ENCODE measurements at regions not wholly inside any gene's neighbourhood (a gene's known extent, or its start where the extent isn't known, plus 50 kb on each side); places are given as distances from the start of the nearest gene placed in this dataset.
A peak's percentile ranks its signal among the peaks of the same experiment; 100 is the strongest.
"Not testable (repeated sequence)": the region's sequence is repeated elsewhere in the genome, so short reads cannot be mapped to it uniquely, and the experiment has no call there.

DNA sequence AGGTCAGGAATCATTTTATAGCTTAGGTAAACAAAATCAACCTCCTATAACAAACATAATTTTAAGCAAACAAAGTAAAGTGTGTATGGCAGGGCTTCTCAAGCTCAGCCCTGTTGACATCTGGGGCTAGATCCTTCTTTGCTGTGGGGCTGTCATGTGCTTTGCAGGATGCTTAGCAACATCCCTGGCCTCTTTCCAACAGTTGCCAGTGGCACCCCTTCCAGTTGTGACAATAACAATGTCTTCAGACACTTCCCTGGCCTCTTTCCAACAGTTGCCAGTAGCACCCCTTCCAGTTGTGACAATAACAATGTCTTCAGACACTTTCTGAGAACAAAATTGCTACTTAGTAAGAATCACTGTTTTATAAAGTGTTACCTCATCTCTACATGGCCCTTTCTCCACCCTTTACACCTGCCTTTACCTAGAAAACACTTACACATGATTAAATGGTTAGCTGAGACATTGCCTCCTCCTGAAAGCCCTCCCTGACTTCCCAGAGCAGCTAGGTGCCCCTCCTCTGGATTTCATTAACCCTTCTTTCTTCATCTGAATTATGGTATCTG lies 194.0 kb upstream of the LMCD1 start:
- Mint-ChIP-seq H3K27ac (no peak overlapping the region), H3K27me3 (no peaks in the 10 kb centered on the region), H3K9me3 (no peaks in the 10 kb centered on the region), H3K4me1 (ENCODE audit: low read depth) (no peaks in the 10 kb centered on the region), H3K4me3 (no peak overlapping the region), H3K36me3 (ENCODE audit: low read depth) (no peaks in the 10 kb centered on the region)
- no peak for DNase-seq

DNA sequence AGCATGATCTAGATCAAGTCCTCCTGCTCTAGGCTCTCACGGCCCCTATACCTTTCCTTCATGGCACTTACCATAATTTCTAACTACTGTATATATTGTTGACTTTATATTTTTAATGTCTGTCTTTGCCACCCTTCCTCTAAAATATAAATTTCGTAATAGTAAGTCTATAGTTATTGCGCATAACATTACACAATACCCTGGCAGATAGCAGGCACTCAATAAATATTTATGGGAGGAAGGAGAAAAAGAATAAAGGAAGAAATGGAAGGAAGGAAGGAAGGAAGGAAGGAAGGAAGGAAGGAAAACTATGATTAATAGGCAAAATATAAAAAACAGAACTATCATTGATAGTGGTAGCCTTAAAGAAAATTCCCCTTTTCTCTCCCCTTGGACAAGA lies 190.3 kb upstream of the LMCD1 start:
- H3K4me1 Mint-ChIP-seq (ENCODE audit: low read depth): no peaks in the 10 kb centered on the region
- DNase-seq: no peak
- H3K27me3 Mint-ChIP-seq: no peaks in the 10 kb centered on the region
- H3K36me3 Mint-ChIP-seq (ENCODE audit: low read depth): no peaks in the 10 kb centered on the region
- no peak overlapping the region for H3K4me3 Mint-ChIP-seq
- H3K9me3 Mint-ChIP-seq: no peaks in the 10 kb centered on the region
- no peak overlapping the region for H3K27ac Mint-ChIP-seq

DNA sequence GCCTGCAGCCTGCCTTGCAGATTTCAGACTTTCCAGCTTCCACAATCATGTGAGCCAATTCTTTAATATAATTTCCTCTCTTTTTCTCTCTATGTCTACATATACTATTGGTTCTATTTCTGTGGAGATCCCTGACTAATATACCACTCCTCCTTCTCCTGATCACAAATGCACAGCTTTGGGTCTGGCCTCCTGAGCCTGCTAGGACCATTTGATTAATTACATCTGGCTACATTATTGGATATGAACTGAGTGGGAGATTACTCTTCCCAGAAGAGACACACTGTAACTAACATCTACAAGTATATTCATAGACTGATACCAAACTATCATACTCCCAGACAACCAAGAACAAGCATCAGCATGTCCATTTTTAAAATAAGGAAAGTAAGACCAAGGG lies 188.9 kb upstream of the LMCD1 start:
- DNase-seq: no peak
- Mint-ChIP-seq H3K27ac (no peak overlapping the region), H3K27me3 (no peaks in the 10 kb centered on the region), H3K36me3 (ENCODE audit: low read depth) (no peaks in the 10 kb centered on the region), H3K9me3 (no peaks in the 10 kb centered on the region), H3K4me3 (no peak overlapping the region), H3K4me1 (ENCODE audit: low read depth) (no peaks in the 10 kb centered on the region)

DNA sequence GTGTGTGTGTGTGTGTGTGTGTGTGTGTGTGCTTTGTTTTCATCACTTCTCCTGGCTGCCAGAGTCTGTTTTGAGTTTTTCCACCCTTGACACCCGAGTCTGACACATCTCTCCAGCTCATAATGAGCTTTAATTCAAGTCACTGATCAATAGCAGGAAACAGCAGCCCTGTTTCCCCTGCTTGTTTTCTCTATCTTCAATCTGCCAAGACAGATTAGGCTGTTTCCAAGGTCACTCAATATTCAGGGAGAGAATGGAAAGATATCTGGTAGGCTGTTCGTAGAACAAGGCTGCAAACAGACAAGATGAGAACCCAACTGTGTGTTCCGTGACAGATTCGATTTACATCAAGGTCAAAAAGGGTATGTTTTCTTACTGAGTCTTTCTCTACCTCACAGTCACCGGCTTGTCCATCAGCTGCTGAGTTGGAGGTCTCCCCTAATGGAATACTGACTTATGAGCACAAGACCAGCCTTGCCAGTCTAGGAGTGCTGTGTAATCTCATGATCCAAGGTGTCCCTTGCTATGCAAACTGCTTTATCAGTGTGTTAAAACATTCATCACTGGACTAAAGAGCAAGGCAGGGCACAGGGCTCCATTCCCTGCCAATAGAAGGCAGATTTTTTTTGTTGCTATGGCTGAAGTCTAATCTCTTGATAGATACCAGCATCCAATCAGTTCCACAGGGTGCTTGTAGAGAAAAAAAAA lies 187.9 kb upstream of the LMCD1 start:
- Mint-ChIP-seq H3K36me3 (ENCODE audit: low read depth) (no peaks in the 10 kb centered on the region), H3K9me3 (no peaks in the 10 kb centered on the region), H3K27me3 (no peaks in the 10 kb centered on the region), H3K4me1 (ENCODE audit: low read depth) (no peaks in the 10 kb centered on the region), H3K4me3 (no peak overlapping the region), H3K27ac (no peak overlapping the region)
- DNase-seq: no peak

DNA sequence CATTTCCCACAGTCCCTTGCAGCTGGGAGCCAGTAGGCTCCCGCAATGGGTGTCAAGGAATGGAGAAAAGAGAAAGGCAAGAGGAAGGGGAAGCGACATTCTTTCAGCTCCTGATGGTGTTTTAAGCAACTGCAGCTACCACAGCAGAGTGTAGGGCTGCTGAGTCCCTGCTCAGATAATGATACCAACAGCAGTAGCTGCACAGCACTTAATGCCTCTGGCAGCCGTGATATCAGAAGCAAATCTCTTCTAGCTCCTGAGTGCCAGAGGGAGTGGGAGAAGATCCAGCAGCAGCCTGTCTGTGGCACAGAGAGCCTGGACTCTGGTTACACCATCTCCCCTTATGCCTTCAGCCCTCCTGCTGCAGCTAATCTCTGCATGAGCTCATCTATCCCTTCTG lies 186.1 kb upstream of the LMCD1 start:
- H3K9me3 Mint-ChIP-seq; H3K27ac Mint-ChIP-seq; H3K27me3 Mint-ChIP-seq; H3K36me3 Mint-ChIP-seq (ENCODE audit: low read depth); H3K4me1 Mint-ChIP-seq (ENCODE audit: low read depth); DNase-seq; H3K4me3 Mint-ChIP-seq: not testable (repeated sequence)

DNA sequence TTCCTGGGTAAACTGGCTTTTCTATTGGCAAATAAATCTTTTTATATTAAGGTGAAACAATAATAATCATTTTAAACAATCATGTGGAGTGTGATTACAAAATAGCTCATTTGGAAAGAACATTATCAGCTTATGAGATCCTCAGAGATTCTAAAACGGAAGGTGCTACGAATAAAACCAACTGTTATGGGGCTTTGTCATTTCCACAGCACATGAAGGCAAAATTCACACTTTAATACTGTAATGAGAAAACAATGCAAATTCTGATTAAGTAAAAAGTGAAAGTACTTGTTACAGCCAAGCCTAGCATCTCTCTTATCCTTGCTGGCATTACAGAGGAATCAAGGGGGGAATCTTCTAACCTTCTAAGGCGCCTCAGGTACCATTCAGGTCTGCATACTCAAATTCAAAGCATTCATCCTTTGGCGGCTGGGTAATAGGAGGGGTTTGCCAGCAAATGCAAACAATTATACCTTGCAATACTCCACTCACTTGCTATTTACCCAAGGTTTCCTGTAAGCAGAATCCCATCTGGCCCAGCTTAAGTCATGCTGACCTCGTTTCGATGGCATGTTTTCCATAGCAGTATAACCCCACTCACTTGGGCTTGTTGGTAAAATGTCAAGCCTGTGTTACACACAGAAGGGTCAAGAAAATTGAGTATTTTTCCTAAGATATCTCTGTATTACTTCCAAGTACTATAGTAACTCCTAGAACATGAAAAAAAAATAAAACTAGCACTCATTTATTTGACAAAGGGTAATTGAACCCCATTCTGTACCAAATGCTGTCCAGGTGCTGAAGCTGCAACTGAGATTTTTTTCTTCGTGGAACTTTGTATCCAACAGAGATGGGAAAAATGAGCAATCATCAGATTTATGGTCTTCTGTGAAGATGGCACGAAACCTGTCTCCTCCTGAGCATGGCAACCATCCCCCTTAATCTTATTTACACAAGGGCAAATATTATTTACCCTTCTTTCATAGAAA lies 183.7 kb upstream of the LMCD1 start:
- H3K4me1 Mint-ChIP-seq (ENCODE audit: low read depth): no peaks in the 10 kb centered on the region
- H3K27me3 Mint-ChIP-seq: no peaks in the 10 kb centered on the region
- no peak overlapping the region for H3K27ac Mint-ChIP-seq
- no peaks in the 10 kb centered on the region for H3K36me3 Mint-ChIP-seq (ENCODE audit: low read depth)
- no peak overlapping the region for H3K4me3 Mint-ChIP-seq
- no peaks in the 10 kb centered on the region for H3K9me3 Mint-ChIP-seq
- DNase-seq: no peak

DNA sequence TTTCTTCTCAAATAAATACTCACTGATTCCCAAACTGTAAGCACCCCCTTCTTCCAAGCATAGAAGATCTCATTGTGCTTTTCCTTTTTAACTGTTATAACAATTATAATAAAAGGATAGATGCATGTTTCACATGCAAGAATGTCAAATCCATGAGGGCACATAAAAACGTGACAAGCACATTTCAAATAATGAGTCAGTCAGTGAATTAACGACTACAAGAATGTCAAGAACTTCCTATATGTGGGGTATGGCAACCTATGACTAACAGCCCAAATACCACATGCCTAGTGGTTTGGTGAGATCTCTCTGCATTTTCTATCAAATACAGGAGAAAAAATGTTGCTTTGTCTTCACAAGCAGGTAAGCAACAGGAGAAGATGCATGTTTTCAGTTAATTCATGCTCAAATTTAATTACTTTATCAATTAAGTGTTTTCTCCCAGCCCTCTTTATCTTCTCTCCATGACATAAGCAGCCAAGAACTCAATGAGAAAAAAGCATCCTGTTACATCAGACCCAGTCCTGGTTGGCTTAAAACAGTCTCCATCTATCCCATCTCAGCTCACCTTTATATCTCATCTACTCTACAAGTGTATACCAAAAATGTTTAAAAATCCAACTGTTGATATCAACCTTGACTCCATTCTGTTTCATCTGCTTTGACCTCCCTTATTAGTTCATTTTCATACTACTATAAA lies 181.5 kb upstream of the LMCD1 start:
- no peak overlapping the region for H3K4me3 Mint-ChIP-seq
- H3K27ac Mint-ChIP-seq: no peak overlapping the region
- no peaks in the 10 kb centered on the region for H3K36me3 Mint-ChIP-seq (ENCODE audit: low read depth)
- no peaks in the 10 kb centered on the region for H3K27me3 Mint-ChIP-seq
- no peaks in the 10 kb centered on the region for H3K9me3 Mint-ChIP-seq
- no peak for DNase-seq
- H3K4me1 Mint-ChIP-seq (ENCODE audit: low read depth): peaks cover 4% of the 10 kb centered on the region

DNA sequence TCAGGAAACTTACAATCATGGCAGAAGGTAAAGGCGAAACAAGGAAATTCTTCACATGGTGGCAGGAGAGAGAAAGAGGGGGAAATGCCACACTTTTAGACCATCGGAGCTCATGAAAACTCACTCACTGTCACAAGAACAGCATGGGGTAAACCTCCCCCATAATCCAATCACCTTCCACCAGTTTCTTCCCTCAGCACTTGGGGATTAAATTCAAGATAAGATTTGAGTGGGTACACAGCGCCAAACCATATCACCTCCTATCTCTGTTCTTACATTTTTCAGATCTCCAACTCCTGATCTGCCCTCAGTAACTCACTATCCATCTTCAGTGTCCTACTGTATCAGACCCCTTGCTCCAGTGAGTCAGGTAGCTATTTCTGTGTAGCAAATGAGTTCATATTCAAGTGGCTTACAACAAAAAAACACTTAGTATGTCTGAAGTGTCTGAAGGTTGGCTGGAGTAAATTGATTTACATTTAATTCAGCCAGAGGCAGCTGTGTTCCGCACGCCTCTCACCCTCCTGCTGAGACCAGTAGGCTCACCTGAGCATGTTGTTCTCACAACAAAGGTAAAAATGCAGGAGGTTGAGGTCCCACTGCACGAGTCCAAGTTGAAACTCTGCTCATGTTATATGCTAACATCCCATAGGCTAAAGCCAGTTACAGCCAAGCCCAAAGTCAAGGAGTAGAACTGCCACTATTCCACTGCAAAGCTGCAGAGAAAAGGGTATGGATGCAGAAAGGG lies 180.7 kb upstream of the LMCD1 start:
- Mint-ChIP-seq H3K27me3 (no peaks in the 10 kb centered on the region), H3K9me3 (no peaks in the 10 kb centered on the region), H3K36me3 (ENCODE audit: low read depth) (no peaks in the 10 kb centered on the region), H3K4me1 (ENCODE audit: low read depth) (peaks cover 4% of the 10 kb centered on the region), H3K27ac (no peak overlapping the region), H3K4me3 (no peak overlapping the region)
- no peak for DNase-seq

DNA sequence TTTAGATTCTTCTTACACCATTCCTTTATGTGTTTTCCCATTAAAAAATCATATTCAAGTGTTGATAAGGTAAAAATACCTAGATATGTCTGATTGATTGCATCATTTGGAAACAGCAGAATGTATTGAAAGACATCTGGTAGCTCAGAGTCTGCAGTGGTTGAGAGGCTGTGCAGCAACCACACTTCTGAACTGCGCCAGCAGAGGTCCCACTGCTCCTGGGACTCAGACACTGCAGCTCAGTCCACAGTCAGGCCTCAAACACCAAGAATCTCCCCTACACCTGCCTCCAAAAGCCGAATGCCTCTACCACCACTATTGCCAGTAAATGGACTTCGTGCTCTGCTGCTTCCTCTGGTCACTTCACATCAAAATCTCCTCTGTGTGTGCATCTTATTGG lies 176.9 kb upstream of the LMCD1 start:
- DNase-seq: peak; percentile 40
- no peak overlapping the region for H3K4me3 Mint-ChIP-seq
- H3K4me1 Mint-ChIP-seq (ENCODE audit: low read depth): peaks cover 17% of the 10 kb centered on the region
- no peaks in the 10 kb centered on the region for H3K27me3 Mint-ChIP-seq
- H3K27ac Mint-ChIP-seq: no peak overlapping the region
- no peaks in the 10 kb centered on the region for H3K9me3 Mint-ChIP-seq
- no peaks in the 10 kb centered on the region for H3K36me3 Mint-ChIP-seq (ENCODE audit: low read depth)

DNA sequence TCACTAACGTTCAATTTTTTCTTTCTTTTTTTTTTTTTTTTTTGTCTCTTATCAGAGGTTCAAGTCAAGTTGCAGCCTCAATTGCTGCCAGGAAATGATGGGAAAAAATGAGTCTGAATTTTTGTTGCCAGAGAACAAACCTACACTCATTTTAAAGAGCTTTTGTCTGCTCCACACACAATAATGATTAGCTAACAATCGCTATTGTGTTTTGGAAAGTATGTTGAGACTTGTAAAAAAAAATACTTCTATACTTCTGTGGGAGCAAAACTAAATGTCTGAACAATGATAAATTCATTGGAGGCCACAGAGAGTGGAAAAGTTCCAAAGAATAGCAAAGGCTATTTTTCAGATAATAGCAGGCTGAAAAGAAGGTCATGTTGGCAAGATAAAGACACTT lies 176.3 kb upstream of the LMCD1 start:
- Mint-ChIP-seq H3K4me1 (ENCODE audit: low read depth) (peaks cover 19% of the 10 kb centered on the region), H3K4me3 (no peak overlapping the region), H3K36me3 (ENCODE audit: low read depth) (no peaks in the 10 kb centered on the region), H3K9me3 (no peaks in the 10 kb centered on the region), H3K27ac (no peak overlapping the region), H3K27me3 (no peaks in the 10 kb centered on the region)
- no peak for DNase-seq

DNA sequence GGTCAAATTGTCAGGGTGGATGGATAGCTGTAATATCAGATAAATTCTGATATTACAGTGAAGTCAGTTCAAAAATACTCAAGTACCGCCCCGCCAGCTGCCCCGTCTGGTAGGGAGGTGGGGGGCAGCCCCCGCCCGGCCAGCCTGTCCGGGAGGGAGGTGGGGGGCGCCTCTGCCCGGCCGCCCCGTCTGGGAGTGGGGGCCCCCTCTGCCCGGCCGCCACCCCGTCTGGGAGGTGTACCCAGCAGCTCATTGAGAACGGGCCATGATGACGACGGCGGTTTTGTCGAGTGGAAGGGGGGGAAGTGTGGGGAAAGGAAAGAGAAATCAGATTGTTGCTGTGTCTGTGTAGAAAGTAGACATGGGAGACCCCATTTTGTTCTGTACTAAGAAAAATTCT lies 175.8 kb upstream of the LMCD1 start:
- H3K9me3 Mint-ChIP-seq; H3K36me3 Mint-ChIP-seq (ENCODE audit: low read depth); H3K27me3 Mint-ChIP-seq; H3K4me3 Mint-ChIP-seq; DNase-seq; H3K27ac Mint-ChIP-seq: not testable (repeated sequence)
- H3K4me1 Mint-ChIP-seq (ENCODE audit: low read depth): peaks cover 19% of the 10 kb centered on the region

DNA sequence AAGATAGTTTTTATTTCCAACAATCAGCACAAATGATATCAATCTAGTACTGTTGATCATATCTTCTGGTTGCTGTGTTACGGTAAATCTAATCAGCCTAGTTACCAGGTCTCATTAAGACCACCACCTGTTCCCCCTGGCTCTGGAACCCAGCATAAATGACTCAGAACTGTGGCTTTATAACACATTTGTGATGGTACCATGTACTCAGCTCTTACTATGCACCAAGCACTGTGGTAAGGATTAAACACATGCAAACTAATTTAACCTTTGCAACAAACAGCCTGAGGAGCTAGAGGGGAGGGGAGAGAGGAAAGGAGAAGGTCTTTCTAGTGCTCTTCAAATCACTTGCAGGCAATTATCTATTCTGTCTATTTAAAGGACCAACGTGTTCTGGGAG lies 173.9 kb upstream of the LMCD1 start:
- Mint-ChIP-seq H3K36me3 (ENCODE audit: low read depth) (no peaks in the 10 kb centered on the region), H3K27me3 (no peaks in the 10 kb centered on the region), H3K4me3 (no peak overlapping the region), H3K27ac (no peak overlapping the region), H3K9me3 (no peaks in the 10 kb centered on the region), H3K4me1 (ENCODE audit: low read depth) (peaks cover 19% of the 10 kb centered on the region)
- DNase-seq: no peak

DNA sequence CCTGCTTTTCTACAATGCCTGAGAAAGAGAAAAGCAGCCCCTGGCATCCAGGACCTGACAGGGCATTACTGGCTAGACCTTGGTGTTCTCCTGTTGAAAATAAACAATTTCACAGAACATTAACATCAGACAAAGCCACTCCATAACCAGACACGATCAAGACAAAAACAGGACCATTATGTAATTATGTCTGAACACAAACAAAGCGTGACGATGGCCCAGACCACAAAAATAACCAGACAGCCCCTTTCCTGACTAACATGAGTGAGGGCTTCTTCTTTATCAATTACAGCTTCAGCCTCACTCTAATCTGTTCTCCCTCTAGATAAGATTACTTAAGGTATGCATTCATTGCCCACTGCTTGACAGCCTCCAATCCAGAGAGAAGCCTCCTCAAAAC lies 172.7 kb upstream of the LMCD1 start:
- no peak for DNase-seq
- Mint-ChIP-seq H3K4me3 (no peak overlapping the region), H3K36me3 (ENCODE audit: low read depth) (no peaks in the 10 kb centered on the region), H3K9me3 (no peaks in the 10 kb centered on the region), H3K4me1 (ENCODE audit: low read depth) (peaks cover 19% of the 10 kb centered on the region), H3K27me3 (no peaks in the 10 kb centered on the region), H3K27ac (no peak overlapping the region)

DNA sequence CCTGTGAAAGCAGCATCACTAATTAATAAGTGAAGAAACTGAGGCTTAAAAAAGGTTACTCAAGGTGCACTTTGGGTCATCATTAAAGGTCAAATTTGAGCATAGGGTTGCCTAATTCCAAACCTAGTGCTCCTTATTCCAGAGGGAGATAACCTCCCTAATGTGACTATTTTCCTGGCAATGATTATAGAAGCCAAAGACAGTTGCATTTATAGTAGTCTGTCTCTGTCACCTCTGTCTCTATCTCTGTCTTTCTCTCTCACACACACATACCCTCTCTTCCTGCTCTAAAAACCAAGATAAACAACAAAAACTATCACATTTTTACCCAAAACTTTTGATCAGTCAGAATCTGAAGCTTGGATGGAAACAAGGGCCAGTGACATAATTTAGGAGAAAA lies 172.0 kb upstream of the LMCD1 start:
- no peak for DNase-seq
- peaks cover 19% of the 10 kb centered on the region for H3K4me1 Mint-ChIP-seq (ENCODE audit: low read depth)
- no peaks in the 10 kb centered on the region for H3K36me3 Mint-ChIP-seq (ENCODE audit: low read depth)
- H3K27me3 Mint-ChIP-seq: no peaks in the 10 kb centered on the region
- H3K27ac Mint-ChIP-seq: no peak overlapping the region
- H3K9me3 Mint-ChIP-seq: no peaks in the 10 kb centered on the region
- no peak overlapping the region for H3K4me3 Mint-ChIP-seq
